Activated T-cell treated with anti-CD3 and anti-CD28 coated beads for 24 hours (primary cell): ENCODE measurements at regions not wholly inside any gene's neighbourhood (a gene's known extent, or its start where the extent isn't known, plus 50 kb on each side); places are given as distances from the start of the nearest gene placed in this dataset.

Source experiments
- DNase-seq: peaks from one replicate; pipeline ENCODE4 v3.0.0-alpha.2; 2020; ENCODE audit warnings: low read depth

GRCh38 chr7:25632616-25633015 is 404.3 kb upstream of the NPVF start:
- no peak for DNase-seq

- DNase-seq, result no peak
Measured at GRCh38 chr7:25633426-25634036, 405.2 kb upstream of the NPVF start.

GRCh38 chr7:25636168-25636567 is 407.9 kb upstream of the NPVF start:
- DNase-seq, result no peak

- DNase-seq, result no peak
Measured at GRCh38 chr7:25636871-25637283, 408.6 kb upstream of the NPVF start.

GRCh38 chr7:25638068-25638467 is 409.8 kb upstream of the NPVF start:
- DNase-seq, result no peak

GRCh38 chr7:25638590-25639244 is 410.4 kb upstream of the NPVF start:
- DNase-seq, result no peak

GRCh38 chr7:25642849-25643248 is 414.6 kb upstream of the NPVF start:
- no peak for DNase-seq

GRCh38 chr7:25643286-25643685 is 415.0 kb upstream of the NPVF start:
- DNase-seq, result no peak

- no peak for DNase-seq
Measured at GRCh38 chr7:25643770-25644394, 415.6 kb upstream of the NPVF start.

GRCh38 chr7:25646726-25647413 is 418.6 kb upstream of the NPVF start:
- no peak for DNase-seq

GRCh38 chr7:25647872-25648271 is 419.6 kb upstream of the NPVF start:
- DNase-seq, result no peak

GRCh38 chr7:25652366-25652765 is 424.1 kb upstream of the NPVF start:
- DNase-seq, result no peak

GRCh38 chr7:25653384-25653783 is 425.1 kb upstream of the NPVF start:
- DNase-seq, result no peak

GRCh38 chr7:25656071-25656470 is 427.8 kb upstream of the NPVF start:
- no peak for DNase-seq

- DNase-seq, result no peak
Measured at GRCh38 chr7:25656581-25657026, 428.3 kb upstream of the NPVF start.

GRCh38 chr7:25658375-25658774 is 430.1 kb upstream of the NPVF start:
- no peak for DNase-seq

- DNase-seq, result no peak
Measured at GRCh38 chr7:25659841-25660240, 431.6 kb upstream of the NPVF start.

GRCh38 chr7:25662841-25663800 is 434.8 kb upstream of the NPVF start:
- DNase-seq, result no peak

- DNase-seq, result no peak
Measured at GRCh38 chr7:25663877-25664276, 435.6 kb upstream of the NPVF start.

GRCh38 chr7:25664593-25664992 is 436.3 kb upstream of the NPVF start:
- DNase-seq, result no peak

GRCh38 chr7:25665374-25665773 is 437.1 kb upstream of the NPVF start:
- no peak for DNase-seq
